ENCODE measurements at regions not wholly inside any gene's neighbourhood (a gene's known extent, or its start where the extent isn't known, plus 50 kb on each side); places are given as distances from the start of the nearest gene placed in this dataset.

- DNase-seq (ENCODE audit: low read depth): no peak
Measured at GRCh38 chr11:8799273-8799672, 111.7 kb upstream of the AKIP1 start.

GRCh38 chr11:8800520-8801110 lies 110.4 kb upstream of the AKIP1 start:
- no peak for DNase-seq (ENCODE audit: low read depth)

- DNase-seq (ENCODE audit: low read depth): no peak
Measured at GRCh38 chr11:8801121-8801520, 109.9 kb upstream of the AKIP1 start.

GRCh38 chr11:8802251-8802650 lies 108.7 kb upstream of the AKIP1 start:
- DNase-seq (ENCODE audit: low read depth): no peak

- no peak for DNase-seq (ENCODE audit: low read depth)
Measured at GRCh38 chr11:8803973-8804372, 107.0 kb upstream of the AKIP1 start.

GRCh38 chr11:8805296-8805695 lies 105.7 kb upstream of the AKIP1 start:
- DNase-seq (ENCODE audit: low read depth): no peak

- no peak for DNase-seq (ENCODE audit: low read depth)
Measured at GRCh38 chr11:8806974-8807373, 104.0 kb upstream of the AKIP1 start.

- peak; percentile 82 for DNase-seq (ENCODE audit: low read depth)
Measured at GRCh38 chr11:8807544-8808225, 103.3 kb upstream of the AKIP1 start.

GRCh38 chr11:8808226-8808585 lies 102.8 kb upstream of the AKIP1 start:
- no peak for DNase-seq (ENCODE audit: low read depth)

- no peak for DNase-seq (ENCODE audit: low read depth)
Measured at GRCh38 chr11:8809241-8809938, 101.6 kb upstream of the AKIP1 start.

GRCh38 chr11:8809939-8810539 lies 101.0 kb upstream of the AKIP1 start:
- DNase-seq (ENCODE audit: low read depth): peak; percentile 63

GRCh38 chr11:8810540-8811301 lies 100.3 kb upstream of the AKIP1 start:
- peak; percentile 89 for DNase-seq (ENCODE audit: low read depth)

- peak; percentile 82 for DNase-seq (ENCODE audit: low read depth)
Measured at GRCh38 chr11:8811571-8811970, 99.4 kb upstream of the AKIP1 start.

- peak; percentile 64 for DNase-seq (ENCODE audit: low read depth)
Measured at GRCh38 chr11:8812438-8812837, 98.6 kb upstream of the AKIP1 start.

- peak; percentile 91 for DNase-seq (ENCODE audit: low read depth)
Measured at GRCh38 chr11:8813658-8814057, 97.3 kb upstream of the AKIP1 start.

GRCh38 chr11:8814209-8814922 lies 96.6 kb upstream of the AKIP1 start:
- peak; percentile 36 for DNase-seq (ENCODE audit: low read depth)

GRCh38 chr11:8814923-8815240 lies 96.1 kb upstream of the AKIP1 start:
- DNase-seq (ENCODE audit: low read depth): no peak

GRCh38 chr11:8818421-8818820 lies 92.6 kb upstream of the AKIP1 start:
- no peak for DNase-seq (ENCODE audit: low read depth)

- DNase-seq (ENCODE audit: low read depth): no peak
Measured at GRCh38 chr11:8820401-8820800, 90.6 kb upstream of the AKIP1 start.

GRCh38 chr11:8822469-8822868 lies 88.5 kb upstream of the AKIP1 start:
- DNase-seq (ENCODE audit: low read depth): no peak

- no peak for DNase-seq (ENCODE audit: low read depth)
Measured at GRCh38 chr11:8823174-8823742, 87.7 kb upstream of the AKIP1 start.
